Caco-2 (cell line): ENCODE measurements at regions not wholly inside any gene's neighbourhood (a gene's known extent, or its start where the extent isn't known, plus 50 kb on each side); places are given as distances from the start of the nearest gene placed in this dataset.

ENCODE experiments used
- BruUV-seq: library from RNA; stranded (reverse); fragments of 400-500 nt; replicated peaks from 2 replicates; lab custom pipeline; 2021; lab: Mats Ljungman, UMichigan
- CTCF ChIA-PET: fragments of 300-600 bp; sonication (Branson Sonifier 250); formaldehyde crosslinking; loops from one replicate; lab custom pipeline; 2022; ENCODE audit warnings: antibody characterized with exemption; lab: Charles Lee
- POLR2A ChIA-PET: fragments of 300-600 bp; sonication (Branson Sonifier 250); formaldehyde crosslinking; loops from one replicate; lab custom pipeline; 2022; ENCODE audit warnings: antibody characterized with exemption; lab: Charles Lee
- DNase-seq, 2 experiments: peaks; one replicate each; pipeline versions ENCODE4 v3.0.0 to v3.0.0-alpha.2; 2020 to 2022
- H3K27me3 ChIP-seq: replicated peaks from 2 replicates; pipeline ENCODE4 v1.6.0; 2011; ENCODE audit warnings: low read length; ENCODE audit not compliant: control insufficient read depth, insufficient read depth
- H3K36me3 ChIP-seq: 2 replicates; pipeline ENCODE4 v1.5.1; 2011; ENCODE audit warnings: low read length; ENCODE audit not compliant: control insufficient read depth, insufficient read depth
- H3K4me1 ChIP-seq: fragments of 250-450 bp; sonication (Bioruptor Pico); 2 replicates; pipeline ENCODE4 v1.5.1; 2020; ENCODE audit warnings: mild to moderate bottlenecking
- H3K4me3 ChIP-seq: 2 replicates; pipeline ENCODE4 v1.5.1; 2011; ENCODE audit warnings: low read depth, mild to moderate bottlenecking, control low read depth, low read length
- H3K9me3 ChIP-seq: fragments of 250-450 bp; sonication (Bioruptor Pico); 2 replicates; pipeline ENCODE4 v1.5.1; 2020; ENCODE audit warnings: mild to moderate bottlenecking, moderate library complexity
- H3K27ac Mint-ChIP-seq: one replicate; pipeline ENCODE4 v1.8.0; 2022; ENCODE audit warnings: mixed read lengths; ENCODE audit not compliant: unreplicated experiment
- H3K27me3 Mint-ChIP-seq: one replicate; pipeline ENCODE4 v1.8.0; 2022; ENCODE audit warnings: mixed read lengths; ENCODE audit not compliant: insufficient read depth, unreplicated experiment
- H3K36me3 Mint-ChIP-seq: one replicate; pipeline ENCODE4 v1.8.0; 2022; ENCODE audit warnings: mild to moderate bottlenecking, mixed read lengths; ENCODE audit not compliant: insufficient read depth, unreplicated experiment
- H3K4me1 Mint-ChIP-seq: one replicate; pipeline ENCODE4 v1.8.0; 2022; ENCODE audit warnings: low read depth, mixed read lengths; ENCODE audit not compliant: unreplicated experiment
- H3K4me3 Mint-ChIP-seq: one replicate; pipeline ENCODE4 v1.8.0; 2022; ENCODE audit warnings: mild to moderate bottlenecking, moderate library complexity, mixed read lengths; ENCODE audit not compliant: unreplicated experiment
- H3K9me3 Mint-ChIP-seq: one replicate; pipeline ENCODE4 v1.8.0; 2022; ENCODE audit warnings: mixed read lengths; ENCODE audit not compliant: unreplicated experiment
- CTCF ChIP-seq, 2 experiments: fragments of 200-600 bp in 1 of 2; IDR thresholded peaks; 1 replicate in 1 of 2; 2 replicates in 1 of 2; pipeline versions ENCODE4 v1.5.1 to v1.8.0; 2011 to 2022; ENCODE audit warnings: antibody characterized with exemption in 1 of 2, control low read depth in 1 of 2, inconsistent platforms in 1 of 2, low read depth in 1 of 2, low read length in 1 of 2, mild to moderate bottlenecking in 1 of 2, moderate library complexity in 1 of 2; ENCODE audit not compliant: insufficient read depth in 1 of 2, severe bottlenecking in 1 of 2, unreplicated experiment in 1 of 2
- intact Hi-C: fragments of 100-400 bp; cut with micrococcal nuclease; formaldehyde crosslinking; loops from one replicate; pipeline ENCODE4 v1.10.0; 2022; ENCODE audit not compliant: unreplicated experiment

GRCh38 chr4:83783215-83783614 is 247.3 kb downstream of the GPAT3 start:
- Histone ChIP-seq H3K27me3 (no peaks in the 10 kb centered on the region), H3K4me3 (no peak overlapping the region), H3K9me3 (no peaks in the 10 kb centered on the region), H3K4me1 (0 out of 2 replicates have a peak, but pooled peaks cover 4% of the 10 kb centered on the region), H3K36me3 (no peaks in the 10 kb centered on the region)
- no peak for DNase-seq
- no peak for TF ChIP-seq CTCF (IDR thresholded peaks at IDR 0.05; ENCODE audit: insufficient read depth in 1 of 2, low read depth in 1 of 2, low read length in 1 of 2, severe bottlenecking in 1 of 2, unreplicated experiment in 1 of 2)
- peaks cover 7% of the 10 kb centered on the region for H3K27me3 Mint-ChIP-seq
- intact Hi-C loops: loop anchor here (5.0 kb wide), 1 partner anchor 49 kb away; no protein-coding TSS in a partner anchor
- no peaks in the 10 kb centered on the region for H3K9me3 Mint-ChIP-seq
- peaks cover 13% of the 10 kb centered on the region for H3K4me1 Mint-ChIP-seq
- H3K27ac Mint-ChIP-seq: no peak overlapping the region
- no peak overlapping the region for H3K4me3 Mint-ChIP-seq
- H3K36me3 Mint-ChIP-seq: no peaks in the 10 kb centered on the region
- POLR2A ChIA-PET: no interaction called here
- no TSS peak for BruUV-seq
- CTCF ChIA-PET: no interaction called here

GRCh38 chr4:83782591-83782990 is 246.7 kb downstream of the GPAT3 start:
- POLR2A ChIA-PET: no interaction called here
- intact Hi-C loops: loop anchor here (5.0 kb wide), 1 partner anchor 50 kb away; no protein-coding TSS in a partner anchor
- no TSS peak for BruUV-seq
- Histone ChIP-seq H3K36me3 (no peaks in the 10 kb centered on the region), H3K27me3 (no peaks in the 10 kb centered on the region), H3K9me3 (no peaks in the 10 kb centered on the region), H3K4me3 (no peak overlapping the region), H3K4me1 (0 out of 2 replicates have a peak, but pooled peaks cover 4% of the 10 kb centered on the region)
- Mint-ChIP-seq H3K4me1 (peaks cover 13% of the 10 kb centered on the region), H3K27me3 (peaks cover 2% of the 10 kb centered on the region), H3K9me3 (no peaks in the 10 kb centered on the region), H3K4me3 (no peak overlapping the region), H3K36me3 (no peaks in the 10 kb centered on the region), H3K27ac (no peak overlapping the region)
- CTCF ChIA-PET: no interaction called here
- no peak for DNase-seq
- no peak for TF ChIP-seq CTCF (IDR thresholded peaks at IDR 0.05; ENCODE audit: insufficient read depth in 1 of 2, low read depth in 1 of 2, low read length in 1 of 2, severe bottlenecking in 1 of 2, unreplicated experiment in 1 of 2)

GRCh38 chr4:83781434-83781833 is 245.5 kb downstream of the GPAT3 start:
- intact Hi-C loops: loop anchor here (5.0 kb wide), 1 partner anchor 51 kb away; no protein-coding TSS in a partner anchor
- Mint-ChIP-seq H3K27ac (no peak overlapping the region), H3K4me1 (peaks cover 13% of the 10 kb centered on the region), H3K9me3 (no peaks in the 10 kb centered on the region), H3K27me3 (no peaks in the 10 kb centered on the region), H3K4me3 (no peak overlapping the region), H3K36me3 (no peaks in the 10 kb centered on the region)
- no peak for TF ChIP-seq CTCF (IDR thresholded peaks at IDR 0.05; ENCODE audit: insufficient read depth in 1 of 2, low read depth in 1 of 2, low read length in 1 of 2, severe bottlenecking in 1 of 2, unreplicated experiment in 1 of 2)
- Histone ChIP-seq H3K36me3 (no peaks in the 10 kb centered on the region), H3K27me3 (no peaks in the 10 kb centered on the region), H3K4me1 (0 out of 2 replicates have a peak, but pooled peaks cover 4% of the 10 kb centered on the region), H3K4me3 (no peak overlapping the region), H3K9me3 (no peaks in the 10 kb centered on the region)
- BruUV-seq: no TSS peak
- ChIA-PET CTCF (no interaction called here), POLR2A (no interaction called here)
- no peak for DNase-seq
